HepG2 (cell line): ENCODE measurements at regions not wholly inside any gene's neighbourhood (a gene's known extent, or its start where the extent isn't known, plus 50 kb on each side); places are given as distances from the start of the nearest gene placed in this dataset.
A peak's percentile ranks its signal among the peaks of the same experiment; 100 is the strongest.

ENCODE experiments used
- ATAC-seq: fragments of 200-7000 bp; cut with Tn5 transposase; 3 replicates; pipeline ENCODE4 v1.9.1; 2020; ENCODE audit warnings: mild to moderate bottlenecking, moderate library complexity
- BruUV-seq: library from RNA; stranded (reverse); fragments of 400-500 nt; replicated peaks from 2 replicates; lab custom pipeline; 2021; lab: Mats Ljungman, UMichigan
- CTCF ChIA-PET: fragments of 300-600 bp; formaldehyde crosslinking; extraction: SDS; loops from one replicate; lab custom pipeline; 2021; ENCODE audit warnings: low total read pairs, inconsistent platforms, low intra/inter-chr PET ratio; lab: Yijun Ruan, JAX
- POLR2A ChIA-PET: fragments of 350-600 bp; sonication (Branson Sonifier 250); formaldehyde crosslinking; loops from one replicate; lab custom pipeline; 2020; ENCODE audit warnings: antibody characterized with exemption, inconsistent platforms; lab: Yijun Ruan, JAX
- DNase-seq: peaks from one replicate; pipeline ENCODE4 v3.0.0-alpha.2; 2015; ENCODE audit warnings: low spot score
- FAIRE-seq: peaks from 3 replicates; lab custom pipeline; 2011; peaks lifted over from hg19 to GRCh38; lab: Jason Lieb, UNC
- H2AFZ ChIP-seq: one replicate; pipeline ENCODE4 v1.6.1; 2011; ENCODE audit warnings: low read length, inconsistent platforms
- H3K27ac ChIP-seq: fragments of 300-600 bp; 3 replicates; pipeline ENCODE4 v1.8.0; 2011; ENCODE audit warnings: mixed run types, mild to moderate bottlenecking, mixed read lengths, low read length, inconsistent platforms; ENCODE audit not compliant: insufficient read depth; ENCODE audit errors: extremely low read length
- H3K27me3 ChIP-seq, 2 experiments: fragments of 200-600 bp in 1 of 2; 2 replicates in 1 of 2; 3 replicates in 1 of 2; pipeline versions ENCODE4 v1.6.0 to v1.8.0; 2011; ENCODE audit warnings: low read length in 2 of 2, mild to moderate bottlenecking in 2 of 2, moderate library complexity in 2 of 2, inconsistent platforms in 1 of 2; ENCODE audit not compliant: insufficient read depth in 2 of 2, control insufficient read depth in 1 of 2
- H3K36me3 ChIP-seq, 2 experiments: fragments of 200-600 bp in 1 of 2; replicated peaks in 1 of 2; 2 replicates in 1 of 2; 3 replicates in 1 of 2; pipeline versions ENCODE4 v1.5.1 to v1.8.0; 2011; ENCODE audit warnings: low read length in 2 of 2, inconsistent platforms in 1 of 2; ENCODE audit not compliant: insufficient read depth in 2 of 2, control insufficient read depth in 1 of 2
- H3K4me1 ChIP-seq: 2 replicates; pipeline ENCODE4 v1.5.1; 2012; ENCODE audit warnings: low read length, inconsistent platforms; ENCODE audit not compliant: insufficient read depth
- H3K4me2 ChIP-seq: 2 replicates; pipeline ENCODE4 v1.6.0; 2011; ENCODE audit warnings: low read depth, low read length, inconsistent platforms
- H3K4me3 ChIP-seq, 3 experiments: fragments of 200-600 bp in 1 of 3; sonication (generic), shearing (Covaris generic) in 1 of 3; replicated peaks in 1 of 3; 2 replicates each; pipeline ENCODE4 v1.5.1; 2011 to 2016; ENCODE audit warnings: low read length in 3 of 3, inconsistent platforms in 2 of 3, low read depth in 2 of 3, mild to moderate bottlenecking in 2 of 3, control low read depth in 1 of 3, mixed read lengths in 1 of 3; ENCODE audit not compliant: insufficient read depth in 1 of 3
- H3K79me2 ChIP-seq: one replicate; pipeline ENCODE4 v1.6.1; 2011; ENCODE audit warnings: low read length, inconsistent platforms; ENCODE audit not compliant: insufficient read depth
- H3K9ac ChIP-seq: 2 replicates; pipeline ENCODE4 v1.6.0; 2011; ENCODE audit warnings: mild to moderate bottlenecking, low read depth, low read length, inconsistent platforms; ENCODE audit not compliant: insufficient read depth
- H3K9me3 ChIP-seq: 2 replicates; pipeline ENCODE4 v1.5.1; 2012; ENCODE audit warnings: mild to moderate bottlenecking, low read length
- H4K20me1 ChIP-seq: 2 replicates; pipeline ENCODE4 v1.6.0; 2011; ENCODE audit warnings: inconsistent platforms, mild to moderate bottlenecking, low read length, moderate library complexity; ENCODE audit not compliant: insufficient read depth
- ZFP37 ChIP-seq: sonication (generic); formaldehyde crosslinking; IDR thresholded peaks from 2 replicates; pipeline ENCODE4 v1.4.0; 2020; ENCODE audit warnings: missing genetic modification reagents, borderline replicate concordance
- WGBS: methylation state at CpG from one replicate; pipeline ENCODE4 v1.1.6; 2017; ENCODE audit warnings: low lambda C conversion rate; 5-methylcytosine and 5-hydroxymethylcytosine counted together
- in situ Hi-C: cut with HindIII; loops from 2 replicates; pipeline ENCODE4 v1.10.0; 2017; ENCODE audit warnings: low pct_unique_long_range_greater_than_20kb; ENCODE audit not compliant: extremely low pct_ligation_motif_present
- intact Hi-C: fragments of 100-400 bp; cut with micrococcal nuclease; formaldehyde crosslinking; loops from one replicate; pipeline ENCODE4 v1.10.0; 2022; ENCODE audit not compliant: unreplicated experiment
- TF ChIP-seq, protein P1 (sequence below): sonication (generic); formaldehyde crosslinking; IDR thresholded peaks from 2 replicates; pipeline ENCODE4 v1.5.1; 2020; ENCODE audit warnings: mild to moderate bottlenecking, missing genetic modification reagents, moderate library complexity

DNA sequence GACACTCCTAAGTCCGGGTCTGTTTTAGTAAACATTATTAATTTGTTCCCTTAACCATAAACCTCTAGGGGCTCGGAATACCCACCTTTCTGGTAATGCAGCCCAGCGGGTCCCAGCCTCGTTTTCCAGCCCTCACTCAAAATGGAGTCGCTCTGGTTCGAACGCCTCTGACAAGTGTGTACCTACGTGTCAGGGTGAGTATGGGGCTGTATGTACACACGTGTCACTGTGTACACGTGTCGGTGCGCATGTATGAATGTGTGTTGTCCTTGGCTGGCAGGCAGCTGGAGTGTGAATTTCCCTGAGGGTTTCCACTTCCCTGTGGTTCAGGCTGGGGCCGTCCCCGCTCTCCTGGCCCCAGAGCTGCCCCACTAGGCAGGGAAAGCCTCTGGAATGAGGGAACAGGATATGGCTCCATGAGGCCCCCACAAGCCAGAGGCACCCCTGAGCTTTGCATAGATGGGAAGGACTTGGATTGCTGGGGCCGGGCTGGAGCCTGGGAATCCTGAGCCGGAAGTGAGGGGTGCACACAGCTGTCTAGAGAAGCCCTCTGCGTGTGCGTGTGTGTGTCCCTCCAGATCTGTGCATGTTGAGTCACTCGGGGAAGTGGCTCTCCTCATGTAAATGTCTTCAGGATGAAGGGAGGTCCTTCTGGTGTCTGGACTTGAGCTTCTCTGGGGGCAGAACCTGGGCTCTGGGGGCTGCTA, 160.8 kb upstream of the IER5L start:
- 95% methylated on average over 16 of the region's 19 CpGs for WGBS
- no peaks in the 10 kb centered on the region for H3K79me2 ChIP-seq
- FAIRE-seq (no peak), DNase-seq (no peak), ATAC-seq (no peak)
- H3K4me2 ChIP-seq: no peak overlapping the region
- H3K27me3 ChIP-seq: no peaks in the 10 kb centered on the region
- intact Hi-C loops (no loop called here), in situ Hi-C loops (loop anchor here (10.0 kb wide), 1 partner anchor 276 kb away; no protein-coding TSS in a partner anchor)
- H3K4me3 ChIP-seq: no peak overlapping the region
- TF ChIP-seq, protein P1, sequence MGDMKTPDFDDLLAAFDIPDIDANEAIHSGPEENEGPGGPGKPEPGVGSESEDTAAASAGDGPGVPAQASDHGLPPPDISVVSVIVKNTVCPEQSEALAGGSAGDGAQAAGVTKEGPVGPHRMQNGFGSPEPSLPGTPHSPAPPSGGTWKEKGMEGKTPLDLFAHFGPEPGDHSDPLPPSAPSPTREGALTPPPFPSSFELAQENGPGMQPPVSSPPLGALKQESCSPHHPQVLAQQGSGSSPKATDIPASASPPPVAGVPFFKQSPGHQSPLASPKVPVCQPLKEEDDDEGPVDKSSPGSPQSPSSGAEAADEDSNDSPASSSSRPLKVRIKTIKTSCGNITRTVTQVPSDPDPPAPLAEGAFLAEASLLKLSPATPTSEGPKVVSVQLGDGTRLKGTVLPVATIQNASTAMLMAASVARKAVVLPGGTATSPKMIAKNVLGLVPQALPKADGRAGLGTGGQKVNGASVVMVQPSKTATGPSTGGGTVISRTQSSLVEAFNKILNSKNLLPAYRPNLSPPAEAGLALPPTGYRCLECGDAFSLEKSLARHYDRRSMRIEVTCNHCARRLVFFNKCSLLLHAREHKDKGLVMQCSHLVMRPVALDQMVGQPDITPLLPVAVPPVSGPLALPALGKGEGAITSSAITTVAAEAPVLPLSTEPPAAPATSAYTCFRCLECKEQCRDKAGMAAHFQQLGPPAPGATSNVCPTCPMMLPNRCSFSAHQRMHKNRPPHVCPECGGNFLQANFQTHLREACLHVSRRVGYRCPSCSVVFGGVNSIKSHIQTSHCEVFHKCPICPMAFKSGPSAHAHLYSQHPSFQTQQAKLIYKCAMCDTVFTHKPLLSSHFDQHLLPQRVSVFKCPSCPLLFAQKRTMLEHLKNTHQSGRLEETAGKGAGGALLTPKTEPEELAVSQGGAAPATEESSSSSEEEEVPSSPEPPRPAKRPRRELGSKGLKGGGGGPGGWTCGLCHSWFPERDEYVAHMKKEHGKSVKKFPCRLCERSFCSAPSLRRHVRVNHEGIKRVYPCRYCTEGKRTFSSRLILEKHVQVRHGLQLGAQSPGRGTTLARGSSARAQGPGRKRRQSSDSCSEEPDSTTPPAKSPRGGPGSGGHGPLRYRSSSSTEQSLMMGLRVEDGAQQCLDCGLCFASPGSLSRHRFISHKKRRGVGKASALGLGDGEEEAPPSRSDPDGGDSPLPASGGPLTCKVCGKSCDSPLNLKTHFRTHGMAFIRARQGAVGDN: peak; percentile 39; the same call in 1 of the 2 replicates
- no peak for TF ChIP-seq ZFP37 (CRISPR knock-in tag)
- no peak overlapping the region for H2AFZ ChIP-seq
- ChIA-PET CTCF (no interaction called here), POLR2A (interaction anchor here (1.0 kb wide), 1 partner anchor 161 kb away, joined by 3 read pairs; the partner anchor contains the start of gene IER5L)
- H3K9me3 ChIP-seq: no peaks in the 10 kb centered on the region
- H3K9ac ChIP-seq: no peak overlapping the region
- peaks cover 75% of the 10 kb centered on the region for H3K4me1 ChIP-seq
- no TSS peak for BruUV-seq
- no peaks in the 10 kb centered on the region for H3K36me3 ChIP-seq
- no peaks in the 10 kb centered on the region for H4K20me1 ChIP-seq
- H3K27ac ChIP-seq: no peak overlapping the region
